ENCODE measurements at regions not wholly inside any gene's neighbourhood (a gene's known extent, or its start where the extent isn't known, plus 50 kb on each side); places are given as distances from the start of the nearest gene placed in this dataset.

- in situ Hi-C loops (cut with HindIII; ENCODE audit: low sequenced_read_pairs) = no loop called here
Observed at GRCh38 chr4:102411408-102411807, 66.1 kb upstream of the SLC39A8 start.

DNA sequence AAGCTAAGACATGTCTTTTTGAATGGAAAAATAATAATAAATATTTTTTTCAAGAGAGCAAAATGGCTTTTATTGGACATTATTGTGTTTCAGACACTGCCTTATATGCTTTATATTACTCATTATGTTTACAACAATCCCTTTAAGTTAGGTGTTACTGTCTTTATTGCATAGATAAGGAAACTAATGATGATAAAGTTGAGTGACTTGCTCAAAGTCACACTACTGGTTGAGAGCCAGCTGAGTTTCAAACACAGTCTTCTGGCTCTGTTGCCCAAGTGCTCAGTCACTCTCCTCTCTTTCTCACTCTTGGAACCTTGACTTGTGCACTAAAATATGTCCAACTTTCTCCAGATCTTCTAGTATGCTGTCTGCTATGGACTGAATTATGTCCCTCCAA, 71.5 kb upstream of the SLC39A8 start:
- no peak for TF ChIP-seq CTCF (IDR thresholded peaks at IDR 0.05; ENCODE audit: low read depth, low read length, missing control alignments)

More at GRCh38 chr4:102411408-102411807, 66.1 kb upstream of the SLC39A8 start:
- no peak overlapping the region for H3K4me3 ChIP-seq (ENCODE audit: low read depth, low read length)
- DNase-seq (ENCODE audit: low read depth) = no peak
- no peak for TF ChIP-seq CTCF (IDR thresholded peaks at IDR 0.05; ENCODE audit: low read depth, low read length, missing control alignments)

DNA sequence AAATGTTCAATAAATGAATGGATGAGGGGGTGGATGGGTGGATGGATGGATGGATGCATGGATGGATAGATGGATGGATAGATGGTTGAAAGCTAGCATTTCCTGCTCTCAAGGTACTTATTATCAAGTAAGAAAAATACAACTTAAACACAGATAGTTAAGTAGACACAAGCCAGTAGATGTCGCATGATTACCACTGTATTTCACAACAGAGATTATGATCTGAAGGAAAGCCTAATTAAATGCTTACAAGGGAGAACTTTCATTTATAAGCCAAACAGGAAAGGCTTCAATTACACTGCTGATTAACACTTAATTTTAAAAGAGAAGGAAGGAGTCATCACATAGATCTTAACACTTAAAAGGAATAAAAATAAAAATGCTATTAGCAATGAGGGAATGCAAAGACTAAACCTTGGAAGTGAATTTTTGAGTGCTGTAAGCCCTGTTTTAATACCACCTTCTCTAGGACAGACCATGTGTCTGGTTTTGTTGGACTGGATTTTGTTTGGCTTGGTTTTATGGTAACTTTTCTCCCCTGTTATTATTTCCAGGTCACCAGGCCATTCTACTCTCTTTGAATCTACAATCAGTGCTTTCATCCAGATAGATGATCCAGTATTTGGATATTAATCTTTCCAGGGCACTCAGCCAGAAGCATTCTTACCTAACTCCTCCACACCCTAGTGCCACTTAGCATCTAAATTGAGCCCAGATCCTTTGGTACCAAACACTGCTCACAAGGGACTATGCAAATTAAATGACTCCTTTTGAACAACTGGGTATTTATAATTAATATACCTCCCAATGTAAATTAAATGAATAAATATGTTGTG, 75.5 kb upstream of the SLC39A8 start:
- DNase-seq (ENCODE audit: low read depth) = no peak
- in situ Hi-C loops (cut with HindIII; ENCODE audit: low sequenced_read_pairs) = no loop called here
- H3K4me3 ChIP-seq (ENCODE audit: low read depth, low read length) = no peak overlapping the region
- no peak for TF ChIP-seq CTCF (IDR thresholded peaks at IDR 0.05; ENCODE audit: low read depth, low read length, missing control alignments)

More for the DNA sequence above, 71.5 kb upstream of the SLC39A8 start:
- no peak for DNase-seq (ENCODE audit: low read depth)
- in situ Hi-C loops (cut with HindIII; ENCODE audit: low sequenced_read_pairs) = no loop called here
- no peak overlapping the region for H3K4me3 ChIP-seq (ENCODE audit: low read depth, low read length)

- no peak overlapping the region for H3K4me3 ChIP-seq (ENCODE audit: low read depth, low read length)
- in situ Hi-C loops (cut with HindIII; ENCODE audit: low sequenced_read_pairs) = no loop called here
- DNase-seq (ENCODE audit: low read depth) = no peak
- no peak for TF ChIP-seq CTCF (IDR thresholded peaks at IDR 0.05; ENCODE audit: low read depth, low read length, missing control alignments)
Observed at GRCh38 chr4:102422843-102423242, 77.6 kb upstream of the SLC39A8 start.

DNA sequence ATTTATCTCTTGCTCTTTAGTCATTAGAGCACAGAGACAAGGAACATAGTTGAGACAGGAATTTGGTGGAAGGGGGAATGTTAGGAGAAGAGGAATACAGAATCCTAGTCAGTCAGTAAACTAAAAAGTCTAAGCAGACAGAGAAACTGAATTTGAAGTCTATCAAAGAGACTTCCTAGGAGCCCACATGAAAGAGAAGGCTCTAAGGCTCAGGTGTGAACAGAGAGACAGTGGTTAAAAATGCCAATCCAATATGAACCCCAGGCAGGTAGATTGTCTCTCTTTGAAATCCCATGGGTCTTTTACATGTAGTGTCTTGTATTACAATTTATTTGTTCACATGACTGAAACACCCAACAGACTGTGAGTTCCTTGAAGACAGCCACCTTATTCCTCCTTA, 77.8 kb upstream of the NFKB1 start:
- no peak overlapping the region for H3K4me3 ChIP-seq (ENCODE audit: low read depth, low read length)
- no peak for DNase-seq (ENCODE audit: low read depth)
- in situ Hi-C loops (cut with HindIII; ENCODE audit: low sequenced_read_pairs) = no loop called here
- no peak for TF ChIP-seq CTCF (IDR thresholded peaks at IDR 0.05; ENCODE audit: low read depth, low read length, missing control alignments)

DNA sequence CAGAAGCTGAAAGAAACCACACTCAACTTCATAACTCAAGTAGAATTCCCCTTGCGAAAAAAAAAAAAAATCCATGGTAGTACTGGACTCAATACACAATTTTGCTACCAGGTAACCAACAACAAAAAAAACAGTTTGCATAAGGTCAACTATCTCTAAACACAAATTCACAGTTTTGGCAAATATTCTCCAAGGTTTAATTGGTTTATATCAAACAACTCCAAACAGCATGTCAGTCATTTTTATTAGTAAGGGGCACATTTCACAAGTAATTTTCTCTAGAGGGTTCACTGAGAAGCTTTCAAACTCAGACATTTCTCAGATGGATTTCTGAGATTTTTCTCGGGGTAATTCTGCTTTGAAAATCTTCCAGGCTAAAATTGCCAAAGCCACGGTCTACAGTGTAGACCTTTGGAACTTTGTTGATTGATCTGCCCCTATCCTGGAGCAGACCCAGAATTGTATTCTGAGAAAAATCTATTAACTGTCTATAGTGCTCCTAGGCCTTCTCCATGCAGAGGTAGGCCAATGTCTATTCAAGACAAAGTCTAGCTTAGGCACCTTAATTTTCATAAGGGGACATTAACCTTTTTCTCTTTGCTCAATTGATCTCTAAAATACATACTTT, 73.7 kb upstream of the NFKB1 start:
- TF ChIP-seq CTCF (IDR thresholded peaks at IDR 0.05; ENCODE audit: low read depth, low read length, missing control alignments) = no peak
- no peak for DNase-seq (ENCODE audit: low read depth)
- in situ Hi-C loops (cut with HindIII; ENCODE audit: low sequenced_read_pairs) = no loop called here
- no peak overlapping the region for H3K4me3 ChIP-seq (ENCODE audit: low read depth, low read length)
